HG03571 (cell line): ENCODE measurements at regions not wholly inside any gene's neighbourhood (a gene's known extent, or its start where the extent isn't known, plus 50 kb on each side); places are given as distances from the start of the nearest gene placed in this dataset.
"Not testable (repeated sequence)": the region's sequence is repeated elsewhere in the genome, so short reads cannot be mapped to it uniquely, and the experiment has no call there.

Experiments used
- ATAC-seq: cut with Tn5 transposase; IDR thresholded peaks from one replicate; pipeline ENCODE4 v1.9.1; 2021; ENCODE audit not compliant: unreplicated experiment

- no peak for ATAC-seq
Measured at GRCh38 chr16:17757808-17758207, 287.0 kb upstream of the XYLT1 start.

GRCh38 chr16:17755158-17755557, 284.4 kb upstream of the XYLT1 start:
- ATAC-seq, result no peak

GRCh38 chr16:17753434-17753833, 282.7 kb upstream of the XYLT1 start:
- no peak for ATAC-seq

GRCh38 chr16:17749706-17750105, 278.9 kb upstream of the XYLT1 start:
- no peak for ATAC-seq

- ATAC-seq, result no peak
Measured at GRCh38 chr16:17748044-17748719, 277.4 kb upstream of the XYLT1 start.

GRCh38 chr16:17747081-17747756, 276.5 kb upstream of the XYLT1 start:
- no peak for ATAC-seq

- ATAC-seq, result no peak
Measured at GRCh38 chr16:17744921-17745572, 274.3 kb upstream of the XYLT1 start.

- no peak for ATAC-seq
Measured at GRCh38 chr16:17743578-17743977, 272.8 kb upstream of the XYLT1 start.

- ATAC-seq, result no peak
Measured at GRCh38 chr16:17743158-17743557, 272.4 kb upstream of the XYLT1 start.

GRCh38 chr16:17735099-17735498, 264.3 kb upstream of the XYLT1 start:
- not testable (repeated sequence) for ATAC-seq

GRCh38 chr16:17729820-17730219, 259.1 kb upstream of the XYLT1 start:
- no peak for ATAC-seq

- no peak for ATAC-seq
Measured at GRCh38 chr16:17728196-17728595, 257.4 kb upstream of the XYLT1 start.

GRCh38 chr16:17724242-17724898, 253.6 kb upstream of the XYLT1 start:
- no peak for ATAC-seq

- ATAC-seq, result no peak
Measured at GRCh38 chr16:17723531-17724134, 252.9 kb upstream of the XYLT1 start.

GRCh38 chr16:17718495-17718894, 247.7 kb upstream of the XYLT1 start:
- ATAC-seq, result no peak

- ATAC-seq, result no peak
Measured at GRCh38 chr16:17705847-17706246, 235.1 kb upstream of the XYLT1 start.

GRCh38 chr16:17696616-17697015, 225.9 kb upstream of the XYLT1 start:
- no peak for ATAC-seq

GRCh38 chr16:17692484-17692883, 221.7 kb upstream of the XYLT1 start:
- ATAC-seq, result no peak

GRCh38 chr16:17691899-17692176, 221.1 kb upstream of the XYLT1 start:
- no peak for ATAC-seq

GRCh38 chr16:17691106-17691898, 220.5 kb upstream of the XYLT1 start:
- no peak for ATAC-seq

- ATAC-seq, result no peak
Measured at GRCh38 chr16:17685447-17685846, 214.7 kb upstream of the XYLT1 start.
